HCT116 (cell line): ENCODE measurements at regions not wholly inside any gene's neighbourhood (a gene's known extent, or its start where the extent isn't known, plus 50 kb on each side); places are given as distances from the start of the nearest gene placed in this dataset.

Source experiments
- YY1 ChIP-seq: IDR thresholded peaks from 2 replicates; pipeline ENCODE4 v1.6.1; 2011; ENCODE audit warnings: low read length, low read depth, moderate library complexity, mild to moderate bottlenecking; ENCODE audit not compliant: insufficient replicate concordance; ENCODE audit errors: extremely low read depth
- TF ChIP-seq, protein P1 (sequence below), 3 experiments: fragments of 200-600 bp in 1 of 3; sonication (generic) in 1 of 3; IDR thresholded peaks in 2 of 3; conservative IDR thresholded peaks in 1 of 3; 2 replicates each; pipeline ENCODE4 v1.5.1; 2012 to 2017; ENCODE audit warnings: low read depth in 2 of 3, low read length in 2 of 3, antibody characterized with exemption in 1 of 3, borderline replicate concordance in 1 of 3, control low read depth in 1 of 3, mild to moderate bottlenecking in 1 of 3, mixed read lengths in 1 of 3, mixed run types in 1 of 3, moderate library complexity in 1 of 3; ENCODE audit not compliant: insufficient read depth in 1 of 3

DNA sequence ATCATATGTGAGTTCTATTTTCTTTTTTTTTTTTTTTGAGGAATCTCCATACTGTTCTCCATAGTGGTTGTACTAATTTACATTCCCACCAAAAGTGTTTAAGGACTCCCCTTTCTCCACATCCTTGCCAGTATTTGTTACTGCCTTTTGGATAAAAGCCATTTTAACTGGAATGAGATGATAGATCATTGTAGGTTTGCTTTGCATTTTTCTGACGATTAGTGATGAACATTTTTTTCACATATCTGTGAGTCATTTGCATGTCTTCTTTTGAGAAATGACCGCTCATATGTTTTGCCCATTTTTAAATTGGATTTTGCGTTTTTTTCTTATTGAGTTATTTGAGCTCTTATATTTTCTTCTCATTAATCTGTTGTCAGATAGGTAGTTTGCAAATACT, 394.8 kb downstream of the LRFN5 start:
- TF ChIP-seq, protein P1, sequence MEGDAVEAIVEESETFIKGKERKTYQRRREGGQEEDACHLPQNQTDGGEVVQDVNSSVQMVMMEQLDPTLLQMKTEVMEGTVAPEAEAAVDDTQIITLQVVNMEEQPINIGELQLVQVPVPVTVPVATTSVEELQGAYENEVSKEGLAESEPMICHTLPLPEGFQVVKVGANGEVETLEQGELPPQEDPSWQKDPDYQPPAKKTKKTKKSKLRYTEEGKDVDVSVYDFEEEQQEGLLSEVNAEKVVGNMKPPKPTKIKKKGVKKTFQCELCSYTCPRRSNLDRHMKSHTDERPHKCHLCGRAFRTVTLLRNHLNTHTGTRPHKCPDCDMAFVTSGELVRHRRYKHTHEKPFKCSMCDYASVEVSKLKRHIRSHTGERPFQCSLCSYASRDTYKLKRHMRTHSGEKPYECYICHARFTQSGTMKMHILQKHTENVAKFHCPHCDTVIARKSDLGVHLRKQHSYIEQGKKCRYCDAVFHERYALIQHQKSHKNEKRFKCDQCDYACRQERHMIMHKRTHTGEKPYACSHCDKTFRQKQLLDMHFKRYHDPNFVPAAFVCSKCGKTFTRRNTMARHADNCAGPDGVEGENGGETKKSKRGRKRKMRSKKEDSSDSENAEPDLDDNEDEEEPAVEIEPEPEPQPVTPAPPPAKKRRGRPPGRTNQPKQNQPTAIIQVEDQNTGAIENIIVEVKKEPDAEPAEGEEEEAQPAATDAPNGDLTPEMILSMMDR (IDR thresholded peaks at IDR 0.05 in 2 of 3, conservative IDR thresholded peaks at IDR 0.05 in 1 of 3; ENCODE audit: borderline replicate concordance in 1 of 3, insufficient read depth in 1 of 3, low read depth in 2 of 3, low read length in 2 of 3), result no peak
- TF ChIP-seq YY1, result no peak
